ENCODE measurements at regions not wholly inside any gene's neighbourhood (a gene's known extent, or its start where the extent isn't known, plus 50 kb on each side); places are given as distances from the start of the nearest gene placed in this dataset.

DNA sequence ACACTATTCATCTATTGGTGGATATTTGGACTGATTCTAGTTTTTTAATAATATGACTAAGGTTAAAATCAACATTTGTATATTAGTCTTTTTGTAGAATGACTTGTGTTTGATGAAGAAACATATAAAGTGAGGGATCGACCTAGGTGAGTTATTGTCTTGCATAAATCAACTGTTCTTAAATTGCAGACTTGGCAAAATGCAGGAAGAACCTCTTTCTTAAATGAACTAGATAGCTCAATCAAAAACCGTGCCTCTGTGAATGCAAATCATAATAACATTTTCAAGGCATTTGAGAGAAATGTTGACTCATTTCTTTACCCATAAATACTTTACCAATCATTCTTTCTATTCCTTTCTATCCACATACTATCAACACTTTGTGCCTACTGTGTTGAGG lies 101.5 kb upstream of the ANK3 start:
- no peak for TF ChIP-seq CTCF (optimal IDR thresholded peaks at IDR 0.05 in 1 of 3, IDR thresholded peaks at IDR 0.05 in 1 of 3, conservative IDR thresholded peaks at IDR 0.05 in 1 of 3; ENCODE audit: extremely low read depth in 1 of 3, insufficient read depth in 2 of 3, low read length in 3 of 3)
- TF ChIP-seq EZH2 (IDR thresholded peaks at IDR 0.05; ENCODE audit: low read length), result no peak
